Calu3 (cell line): ENCODE measurements at regions not wholly inside any gene's neighbourhood (a gene's known extent, or its start where the extent isn't known, plus 50 kb on each side); places are given as distances from the start of the nearest gene placed in this dataset.

ENCODE experiments used
- BruUV-seq: library from RNA; stranded (reverse); fragments of 400-500 nt; replicated peaks from 2 replicates; lab custom pipeline; 2021; lab: Mats Ljungman, UMichigan
- CTCF ChIA-PET: fragments of 300-600 bp; sonication (Branson Sonifier 250); formaldehyde crosslinking; loops from one replicate; lab custom pipeline; 2022; ENCODE audit warnings: antibody characterized with exemption; lab: Charles Lee
- DNase-seq: peaks from one replicate; pipeline ENCODE4 v3.0.0; 2022
- H3K27ac Mint-ChIP-seq: one replicate; pipeline ENCODE4 v1.8.0; 2022; ENCODE audit warnings: mixed read lengths; ENCODE audit not compliant: unreplicated experiment
- H3K27me3 Mint-ChIP-seq: one replicate; pipeline ENCODE4 v1.8.0; 2022; ENCODE audit warnings: mixed read lengths; ENCODE audit not compliant: unreplicated experiment
- H3K36me3 Mint-ChIP-seq: one replicate; pipeline ENCODE4 v1.8.0; 2022; ENCODE audit warnings: mild to moderate bottlenecking, moderate library complexity, mixed read lengths; ENCODE audit not compliant: insufficient read depth, unreplicated experiment
- H3K4me1 Mint-ChIP-seq: one replicate; pipeline ENCODE4 v1.8.0; 2022; ENCODE audit warnings: mild to moderate bottlenecking, low read depth, mixed read lengths; ENCODE audit not compliant: unreplicated experiment
- H3K4me3 Mint-ChIP-seq: one replicate; pipeline ENCODE4 v1.8.0; 2022; ENCODE audit warnings: mild to moderate bottlenecking, low read depth, moderate library complexity, mixed read lengths; ENCODE audit not compliant: unreplicated experiment
- H3K9me3 Mint-ChIP-seq: one replicate; pipeline ENCODE4 v1.8.0; 2022; ENCODE audit warnings: low read depth, mixed read lengths; ENCODE audit not compliant: unreplicated experiment
- CTCF ChIP-seq: fragments of 200-600 bp; IDR thresholded peaks from one replicate; pipeline ENCODE4 v1.8.0; 2022; ENCODE audit warnings: antibody characterized with exemption; ENCODE audit not compliant: unreplicated experiment
- intact Hi-C: fragments of 100-400 bp; cut with micrococcal nuclease; formaldehyde crosslinking; loops from one replicate; pipeline ENCODE4 v1.10.0; 2022; ENCODE audit not compliant: unreplicated experiment

- DNase-seq: no peak
- Mint-ChIP-seq H3K27me3 (no peaks in the 10 kb centered on the region), H3K9me3 (peaks cover 3% of the 10 kb centered on the region), H3K36me3 (no peaks in the 10 kb centered on the region), H3K4me1 (no peaks in the 10 kb centered on the region), H3K27ac (no peak overlapping the region), H3K4me3 (no peak overlapping the region)
- no TSS peak for BruUV-seq
- TF ChIP-seq CTCF: no peak
- CTCF ChIA-PET: no interaction called here
- intact Hi-C loops: loop anchor here (1.0 to 10.0 kb wide), 2 partner anchors 165 to 300 kb away; no protein-coding TSS in a partner anchor
Measured at GRCh38 chr18:53864770-53865169, 359.7 kb downstream of the MBD2 start.

GRCh38 chr18:53862921-53863320 is 361.5 kb downstream of the MBD2 start:
- Mint-ChIP-seq H3K4me3 (no peak overlapping the region), H3K27me3 (no peaks in the 10 kb centered on the region), H3K36me3 (no peaks in the 10 kb centered on the region), H3K4me1 (no peaks in the 10 kb centered on the region), H3K9me3 (peaks cover 3% of the 10 kb centered on the region), H3K27ac (no peak overlapping the region)
- BruUV-seq: no TSS peak
- no peak for DNase-seq
- intact Hi-C loops: loop anchor here (10.0 kb wide), 1 partner anchor 298 kb away; no protein-coding TSS in a partner anchor
- no peak for TF ChIP-seq CTCF
- CTCF ChIA-PET: no interaction called here

- Mint-ChIP-seq H3K27ac (no peak overlapping the region), H3K36me3 (no peaks in the 10 kb centered on the region), H3K4me1 (no peaks in the 10 kb centered on the region), H3K4me3 (no peak overlapping the region), H3K9me3 (peaks cover 3% of the 10 kb centered on the region), H3K27me3 (no peaks in the 10 kb centered on the region)
- DNase-seq: no peak
- CTCF ChIA-PET: no interaction called here
- TF ChIP-seq CTCF: no peak
- BruUV-seq: no TSS peak
- intact Hi-C loops: loop anchor here (10.0 kb wide), 1 partner anchor 296 kb away; no protein-coding TSS in a partner anchor
Measured at GRCh38 chr18:53861185-53861584, 363.3 kb downstream of the MBD2 start.

GRCh38 chr18:53859764-53860163 is 364.7 kb downstream of the MBD2 start:
- no peak for TF ChIP-seq CTCF
- Mint-ChIP-seq H3K4me3 (no peak overlapping the region), H3K4me1 (no peaks in the 10 kb centered on the region), H3K27me3 (no peaks in the 10 kb centered on the region), H3K9me3 (peaks cover 7% of the 10 kb centered on the region), H3K36me3 (no peaks in the 10 kb centered on the region), H3K27ac (no peak overlapping the region)
- CTCF ChIA-PET: no interaction called here
- DNase-seq: no peak
- BruUV-seq: no TSS peak
- intact Hi-C loops: loop anchor here (10.0 kb wide), 2 partner anchors 65 to 295 kb away; no protein-coding TSS in a partner anchor
